ENCODE measurements at regions not wholly inside any gene's neighbourhood (a gene's known extent, or its start where the extent isn't known, plus 50 kb on each side); places are given as distances from the start of the nearest gene placed in this dataset.

- no peak for TF ChIP-seq POLR2A (IDR thresholded peaks at IDR 0.05)
- no peak for TF ChIP-seq CTCF (IDR thresholded peaks at IDR 0.05 in 8 of 11, conservative IDR thresholded peaks at IDR 0.05 in 3 of 11)
These were observed 402.1 kb upstream of the MGAT4C start for GRCh38 chr12:86658303-86658702.
